HL-60 (cell line): ENCODE measurements at regions not wholly inside any gene's neighbourhood (a gene's known extent, or its start where the extent isn't known, plus 50 kb on each side); places are given as distances from the start of the nearest gene placed in this dataset.
A peak's percentile ranks its signal among the peaks of the same experiment; 100 is the strongest.

Experiments
- DNase-seq, 2 experiments: peaks; one replicate each; pipeline ENCODE4 v3.0.0-alpha.2; 2010 to 2020; ENCODE audit warnings: low read depth in 1 of 2, low spot score in 1 of 2
- H3K27ac ChIP-seq: fragments of 250-450 bp; sonication (Bioruptor Pico); replicated peaks from 2 replicates; pipeline ENCODE4 v1.5.1; 2020; ENCODE audit warnings: mild to moderate bottlenecking, moderate library complexity
- H3K27me3 ChIP-seq: fragments of 250-450 bp; sonication (Bioruptor Pico); 2 replicates; pipeline ENCODE4 v1.5.1; 2021; ENCODE audit warnings: mild to moderate bottlenecking, moderate library complexity; ENCODE audit not compliant: insufficient read depth, poor library complexity, severe bottlenecking
- H3K4me3 ChIP-seq: replicated peaks from 2 replicates; pipeline ENCODE4 v1.5.1; 2011; ENCODE audit warnings: mild to moderate bottlenecking, control low read depth, low read length; ENCODE audit not compliant: insufficient read depth
- CTCF ChIP-seq: IDR thresholded peaks from one replicate; pipeline ENCODE4 v1.5.1; 2011; ENCODE audit warnings: low read length, control low read depth, inconsistent platforms; ENCODE audit not compliant: insufficient read depth
- GABPA ChIP-seq: IDR thresholded peaks from 2 replicates; pipeline ENCODE4 v1.6.1; 2012; ENCODE audit warnings: low read depth
- POLR2AphosphoS5 ChIP-seq: IDR thresholded peaks from 2 replicates; pipeline ENCODE4 v1.6.1; 2012; ENCODE audit warnings: low read depth
- REST ChIP-seq: IDR thresholded peaks from 2 replicates; pipeline ENCODE4 v1.6.1; 2012; ENCODE audit warnings: low read depth; ENCODE audit not compliant: insufficient replicate concordance
- SPI1 ChIP-seq: IDR thresholded peaks from 2 replicates; pipeline ENCODE4 v1.6.1; 2012; ENCODE audit warnings: low read depth, mild to moderate bottlenecking, borderline replicate concordance

GRCh38 chr9:96160168-96160567 is 141.8 kb downstream of the HSD17B3 start:
- no peaks in the 10 kb centered on the region for H3K27me3 ChIP-seq
- no peak for TF ChIP-seq CTCF
- no peak for TF ChIP-seq SPI1
- TF ChIP-seq REST, result no peak
- TF ChIP-seq POLR2AphosphoS5, result no peak
- no peak for DNase-seq
- no peak overlapping the region for H3K27ac ChIP-seq
- no peak overlapping the region for H3K4me3 ChIP-seq

- DNase-seq, result no peak
- Histone ChIP-seq H3K27me3 (no peaks in the 10 kb centered on the region), H3K4me3 (no peak overlapping the region), H3K27ac (no peak overlapping the region)
- TF ChIP-seq POLR2AphosphoS5 (no peak), CTCF (no peak), GABPA (no peak), REST (no peak)
Measured at GRCh38 chr9:96159596-96159995, 142.4 kb downstream of the HSD17B3 start.

- Histone ChIP-seq H3K27me3 (no peaks in the 10 kb centered on the region), H3K4me3 (no peak overlapping the region), H3K27ac (peak overlapping the region; percentile 47)
- DNase-seq, result peak in 1 of 2 experiments; percentile 65
- TF ChIP-seq CTCF, result no peak
- peak; percentile 67 for TF ChIP-seq POLR2AphosphoS5
- TF ChIP-seq GABPA, result no peak
- peak; percentile 70; the same call in 1 of the 2 replicates for TF ChIP-seq SPI1
- TF ChIP-seq REST, result no peak
Measured at GRCh38 chr9:96158909-96159575, 142.9 kb downstream of the HSD17B3 start.
